Thyroid gland (tissue), 4 donors: ENCODE measurements at regions not wholly inside any gene's neighbourhood (a gene's known extent, or its start where the extent isn't known, plus 50 kb on each side); places are given as distances from the start of the nearest gene placed in this dataset.

Experiments
- DNase-seq, 2 donors: peaks; one replicate each; pipeline ENCODE4 v3.0.0-alpha.2; 2019
- H3K27ac ChIP-seq, 3 donors: fragments of 200-600 bp; sonication (generic); 1 replicate in 2 of 3; 2 replicates in 1 of 3; pipeline ENCODE4 v1.5.1; 2016 to 2019; ENCODE audit warnings: mild to moderate bottlenecking in 1 of 3, moderate library complexity in 1 of 3
- H3K27me3 ChIP-seq: fragments of 200-600 bp; sonication (generic); one replicate; pipeline ENCODE4 v1.5.1; 2019
- H3K36me3 ChIP-seq, 2 donors: fragments of 200-600 bp; sonication (generic); one replicate each; pipeline ENCODE4 v1.5.1; 2016 to 2019
- H3K4me1 ChIP-seq, 2 donors: fragments of 200-600 bp; sonication (generic); one replicate each; pipeline ENCODE4 v1.5.1; 2017 to 2019
- H3K4me3 ChIP-seq, 3 donors: fragments of 200-600 bp; sonication (generic); replicated peaks in 1 of 3; 1 replicate in 2 of 3; 2 replicates in 1 of 3; pipeline ENCODE4 v1.5.1; 2016; ENCODE audit warnings: mild to moderate bottlenecking in 1 of 3
- H3K9me3 ChIP-seq: fragments of 200-600 bp; sonication (generic); one replicate; pipeline ENCODE4 v1.5.1; 2017
- POLR2A ChIP-seq, 2 donors: fragments of 450-650 bp; IDR thresholded peaks; one replicate each; pipeline ENCODE4 v1.6.1; 2017; ENCODE audit warnings: antibody characterized with exemption in 2 of 2, mild to moderate bottlenecking in 2 of 2, moderate library complexity in 1 of 2
- WGBS, 2 donors: methylation state at CpG; one replicate each; pipeline ENCODE4 v1.1.5; 2017; 5-methylcytosine and 5-hydroxymethylcytosine counted together
- intact Hi-C: fragments of 100-400 bp; cut with DNase I; formaldehyde crosslinking; loops from one replicate; pipeline ENCODE4 v1.15.1; 2023
- TF ChIP-seq, protein P1 (sequence below), 6 experiments: fragments of 200-600 bp in 3 of 6; fragments of 450-650 bp in 3 of 6; sonication (generic) in 3 of 6; IDR thresholded peaks; one replicate each; pipeline ENCODE4 v1.5.1; 2016 to 2019; ENCODE audit warnings: antibody characterized with exemption in 6 of 6, mild to moderate bottlenecking in 2 of 6, inconsistent platforms in 1 of 6, moderate library complexity in 1 of 6

DNA sequence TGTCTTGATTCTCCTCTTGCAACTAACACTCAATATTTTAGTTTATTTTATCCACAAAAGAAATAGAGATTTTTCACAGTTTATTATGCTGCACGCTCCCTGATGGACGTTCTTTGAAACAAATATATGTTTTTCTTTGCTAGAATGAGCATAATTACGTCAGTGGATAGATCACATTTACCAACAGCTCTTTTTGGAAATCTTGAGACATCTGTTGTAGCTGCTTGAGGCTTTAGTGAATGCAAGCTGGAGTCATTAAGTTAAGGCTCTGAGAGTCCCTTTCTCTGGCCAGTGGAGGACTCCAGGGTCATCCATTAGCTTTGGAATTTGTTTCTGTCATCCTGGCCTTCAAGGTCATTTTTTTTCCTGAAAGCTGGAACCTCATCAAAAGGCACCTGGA lies 405.6 kb upstream of the TMEM132C start:
- TF ChIP-seq POLR2A (IDR thresholded peaks at IDR 0.05) = no peak
- TF ChIP-seq, protein P1, sequence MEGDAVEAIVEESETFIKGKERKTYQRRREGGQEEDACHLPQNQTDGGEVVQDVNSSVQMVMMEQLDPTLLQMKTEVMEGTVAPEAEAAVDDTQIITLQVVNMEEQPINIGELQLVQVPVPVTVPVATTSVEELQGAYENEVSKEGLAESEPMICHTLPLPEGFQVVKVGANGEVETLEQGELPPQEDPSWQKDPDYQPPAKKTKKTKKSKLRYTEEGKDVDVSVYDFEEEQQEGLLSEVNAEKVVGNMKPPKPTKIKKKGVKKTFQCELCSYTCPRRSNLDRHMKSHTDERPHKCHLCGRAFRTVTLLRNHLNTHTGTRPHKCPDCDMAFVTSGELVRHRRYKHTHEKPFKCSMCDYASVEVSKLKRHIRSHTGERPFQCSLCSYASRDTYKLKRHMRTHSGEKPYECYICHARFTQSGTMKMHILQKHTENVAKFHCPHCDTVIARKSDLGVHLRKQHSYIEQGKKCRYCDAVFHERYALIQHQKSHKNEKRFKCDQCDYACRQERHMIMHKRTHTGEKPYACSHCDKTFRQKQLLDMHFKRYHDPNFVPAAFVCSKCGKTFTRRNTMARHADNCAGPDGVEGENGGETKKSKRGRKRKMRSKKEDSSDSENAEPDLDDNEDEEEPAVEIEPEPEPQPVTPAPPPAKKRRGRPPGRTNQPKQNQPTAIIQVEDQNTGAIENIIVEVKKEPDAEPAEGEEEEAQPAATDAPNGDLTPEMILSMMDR (IDR thresholded peaks at IDR 0.05) = no peak
- Histone ChIP-seq H3K4me1 (peaks cover 0 to 12% of the 10 kb centered on the region in 2 donors), H3K36me3 (no peaks in the 10 kb centered on the region), H3K27ac (no peak overlapping the region), H3K4me3 (no peak overlapping the region), H3K9me3 (no peaks in the 10 kb centered on the region), H3K27me3 (no peaks in the 10 kb centered on the region)
- DNase-seq = no peak
- intact Hi-C loops = no loop called here
- WGBS, 2 donors = 80 to 82% methylated on average over 3 of the region's 3 CpGs

- no peak for DNase-seq
- intact Hi-C loops = no loop called here
Measured at GRCh38 chr12:127873306-127873705, 393.7 kb upstream of the TMEM132C start.

GRCh38 chr12:127881371-127882140 lies 385.4 kb upstream of the TMEM132C start:
- Histone ChIP-seq H3K4me1 (no peaks in the 10 kb centered on the region), H3K27ac (no peak overlapping the region), H3K27me3 (no peaks in the 10 kb centered on the region), H3K9me3 (no peaks in the 10 kb centered on the region), H3K36me3 (no peaks in the 10 kb centered on the region), H3K4me3 (no peak overlapping the region)
- intact Hi-C loops = no loop called here
- WGBS, 2 donors = 83 to 85% methylated on average over 3 of the region's 3 CpGs
- TF ChIP-seq, protein P1 (IDR thresholded peaks at IDR 0.05) = no peak
- no peak for TF ChIP-seq POLR2A (IDR thresholded peaks at IDR 0.05)
- no peak for DNase-seq

More at GRCh38 chr12:127873306-127873705, 393.7 kb upstream of the TMEM132C start:
- Histone ChIP-seq H3K27ac (no peak overlapping the region), H3K4me1 (no peaks in the 10 kb centered on the region), H3K27me3 (no peaks in the 10 kb centered on the region), H3K9me3 (no peaks in the 10 kb centered on the region), H3K4me3 (no peak overlapping the region), H3K36me3 (no peaks in the 10 kb centered on the region)
- WGBS, 2 donors = 88 to 93% methylated on average over 2 of the region's 2 CpGs
- TF ChIP-seq, protein P1 (IDR thresholded peaks at IDR 0.05) = no peak
- no peak for TF ChIP-seq POLR2A (IDR thresholded peaks at IDR 0.05)

DNA sequence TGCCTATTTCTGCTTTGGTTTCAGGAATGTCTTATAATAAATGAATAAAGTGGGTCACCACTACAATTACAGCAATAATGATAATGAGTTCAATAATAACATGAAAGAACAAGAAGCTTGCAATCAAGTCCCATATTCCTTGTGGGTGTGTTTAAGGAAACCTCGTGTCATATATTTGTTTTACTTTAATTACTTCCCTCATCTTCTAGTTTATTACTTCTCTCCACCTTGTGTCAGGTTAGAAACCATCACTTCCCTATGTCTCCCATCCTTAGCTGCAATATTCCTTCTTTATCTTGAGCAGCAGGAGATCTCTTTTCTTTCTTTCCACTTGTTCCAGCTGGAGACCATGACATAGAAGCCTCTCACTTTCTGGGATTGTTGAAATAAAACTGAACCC lies 384.0 kb upstream of the TMEM132C start:
- H3K36me3 ChIP-seq = no peaks in the 10 kb centered on the region
- no peaks in the 10 kb centered on the region for H3K4me1 ChIP-seq
- no peak for TF ChIP-seq POLR2A (IDR thresholded peaks at IDR 0.05)
- TF ChIP-seq, protein P1 (IDR thresholded peaks at IDR 0.05) = no peak
- intact Hi-C loops = no loop called here
- no peak overlapping the region for H3K4me3 ChIP-seq
- DNase-seq = no peak
- H3K27me3 ChIP-seq = no peaks in the 10 kb centered on the region
- H3K9me3 ChIP-seq = no peaks in the 10 kb centered on the region
- WGBS, 2 donors = 70 to 81% methylated on average over 1 of the region's 1 CpG
- no peak overlapping the region for H3K27ac ChIP-seq

DNA sequence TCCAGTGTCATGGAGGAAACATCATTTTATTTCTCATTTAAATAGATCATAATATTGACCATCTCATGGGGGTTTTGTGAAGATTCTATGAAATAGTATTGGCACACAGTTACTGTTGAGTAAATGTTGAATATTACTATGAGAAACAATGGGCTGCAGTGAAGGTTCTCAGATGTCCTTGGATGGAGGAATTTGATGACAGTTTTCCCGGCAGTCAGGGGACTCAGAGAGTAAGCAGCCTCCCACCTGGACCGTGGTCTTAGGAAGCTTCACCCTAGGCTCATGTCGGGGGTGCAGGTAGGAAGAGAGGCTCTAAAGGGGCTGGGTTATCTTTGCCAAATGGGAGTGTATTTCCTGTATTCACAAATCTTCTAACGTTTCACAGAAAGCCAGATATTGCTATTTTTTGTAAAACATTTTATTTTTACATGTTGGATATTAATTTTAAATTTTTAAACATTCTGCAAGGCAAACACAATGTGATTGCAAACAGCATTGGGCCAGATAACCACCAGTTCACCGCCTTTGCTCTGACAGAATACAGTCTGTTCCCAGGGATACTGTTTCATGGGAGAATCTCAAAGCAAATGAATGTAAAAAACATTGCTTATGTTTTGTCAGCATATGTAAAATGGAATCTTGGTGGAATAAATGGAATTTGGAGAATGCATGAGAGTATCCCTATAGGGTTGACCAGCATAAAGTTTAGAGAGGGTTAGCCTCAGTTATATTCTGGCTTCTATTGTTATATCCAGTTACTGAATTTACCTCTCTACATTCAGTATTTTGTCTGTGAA lies 380.8 kb upstream of the TMEM132C start:
- 66 to 69% methylated on average over 5 of the region's 5 CpGs for WGBS, 2 donors
- H3K4me3 ChIP-seq = no peak overlapping the region

More for the DNA sequence above, 380.8 kb upstream of the TMEM132C start:
- Histone ChIP-seq H3K36me3 (no peaks in the 10 kb centered on the region), H3K27ac (no peak overlapping the region), H3K9me3 (no peaks in the 10 kb centered on the region), H3K27me3 (no peaks in the 10 kb centered on the region), H3K4me1 (no peaks in the 10 kb centered on the region)
- intact Hi-C loops = no loop called here
- TF ChIP-seq POLR2A (IDR thresholded peaks at IDR 0.05) = no peak
- TF ChIP-seq, protein P1 (IDR thresholded peaks at IDR 0.05) = no peak
- no peak for DNase-seq
